GM10266 (cell line): ENCODE measurements at regions not wholly inside any gene's neighbourhood (a gene's known extent, or its start where the extent isn't known, plus 50 kb on each side); places are given as distances from the start of the nearest gene placed in this dataset.

Experiments used
- DNase-seq: peaks from one replicate; pipeline ENCODE4 v3.0.0; 2012; ENCODE audit errors: extremely low spot score
- CTCF ChIP-seq: IDR thresholded peaks from 2 replicates; pipeline ENCODE4 v1.5.1; 2012; ENCODE audit warnings: mild to moderate bottlenecking, low read depth; ENCODE audit not compliant: control insufficient read depth, insufficient read depth; ENCODE audit errors: missing control alignments

DNA sequence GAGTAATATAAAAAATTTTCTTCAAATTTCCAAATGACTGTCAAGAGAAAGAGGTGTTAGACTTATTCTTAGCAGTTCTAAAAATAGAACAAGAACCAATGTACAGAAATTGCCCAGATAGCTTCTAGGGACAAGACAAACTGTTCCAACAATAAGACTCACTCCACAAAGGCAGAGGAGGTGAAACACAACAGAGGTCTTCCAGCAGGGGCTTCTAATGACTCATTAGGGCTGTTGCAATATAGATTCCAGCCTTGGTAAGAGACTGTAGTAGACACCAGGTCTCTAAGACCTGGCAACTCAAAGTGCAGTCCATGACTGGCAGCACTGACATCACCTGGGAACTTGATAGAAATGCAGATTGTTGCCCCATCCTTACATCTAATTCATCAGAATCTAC is 134.6 kb upstream of the VLDLR start:
- no peak for DNase-seq
- no peak for TF ChIP-seq CTCF

DNA sequence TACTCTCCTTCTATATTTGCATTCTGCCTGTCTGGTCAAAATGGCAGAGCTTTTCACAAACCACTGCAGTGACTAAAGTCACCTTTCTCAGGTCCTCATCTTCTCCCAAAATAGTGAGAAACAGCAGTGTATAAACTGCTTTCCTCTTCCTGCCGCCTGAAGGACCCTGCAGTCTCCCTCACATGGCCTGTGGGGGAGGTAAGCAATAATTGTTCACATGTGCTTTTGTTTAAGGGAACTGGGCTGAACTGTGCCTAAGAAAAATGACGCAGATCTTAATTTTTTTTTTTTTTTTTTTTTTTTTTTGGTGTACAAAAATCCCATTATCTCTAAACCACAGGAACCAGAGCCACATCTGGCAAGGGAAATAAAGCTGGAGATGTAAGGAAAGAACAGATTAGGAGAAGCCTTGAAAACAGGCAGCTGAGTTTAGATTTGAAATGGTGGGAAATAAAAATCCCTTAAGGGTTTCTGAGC is 131.7 kb upstream of the VLDLR start:
- no peak for TF ChIP-seq CTCF
- DNase-seq = no peak

- TF ChIP-seq CTCF = no peak
- DNase-seq = no peak
Measured at GRCh38 chr9:2492161-2492560, 129.4 kb upstream of the VLDLR start.

- TF ChIP-seq CTCF = no peak
- DNase-seq = no peak
Measured at GRCh38 chr9:2493109-2493508, 128.5 kb upstream of the VLDLR start.

DNA sequence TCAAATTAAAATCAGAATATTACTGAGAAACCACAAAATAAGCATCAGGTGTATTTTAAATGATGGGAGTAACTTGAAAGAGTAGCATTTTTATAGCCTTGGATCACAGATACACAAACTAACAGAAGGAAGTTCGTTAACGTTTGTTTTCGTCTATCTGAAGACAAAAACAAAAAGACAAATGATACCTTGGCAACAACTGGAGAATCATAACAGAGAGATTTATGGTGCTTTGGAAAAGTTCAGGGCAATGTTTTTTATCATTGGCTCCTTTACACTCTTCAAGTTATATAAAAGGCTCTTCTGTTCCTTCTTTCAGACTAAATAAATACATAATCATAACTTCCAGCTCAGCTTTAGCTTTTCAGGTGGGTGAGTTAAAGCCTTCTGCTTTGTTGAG is 128.1 kb upstream of the VLDLR start:
- DNase-seq = no peak
- no peak for TF ChIP-seq CTCF

DNA sequence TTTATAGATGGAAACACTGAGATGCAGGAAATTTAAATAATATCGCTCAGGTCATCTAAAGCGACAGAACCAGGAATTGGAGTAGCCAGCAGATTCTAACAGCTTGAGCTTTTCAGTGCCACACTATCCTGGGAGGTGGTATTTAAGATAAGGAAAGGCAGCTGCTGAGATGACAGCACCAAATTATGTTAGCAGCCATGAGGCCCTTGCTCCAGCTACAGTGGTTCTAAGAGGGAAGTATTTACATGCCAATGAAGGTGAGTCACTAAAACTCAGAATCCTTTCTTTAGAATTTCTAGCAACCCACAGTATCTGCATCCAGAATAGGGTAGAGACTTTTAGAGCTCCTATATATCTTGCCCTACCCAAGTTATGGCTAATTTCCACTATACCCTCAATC is 127.0 kb upstream of the VLDLR start:
- TF ChIP-seq CTCF = no peak
- no peak for DNase-seq

DNA sequence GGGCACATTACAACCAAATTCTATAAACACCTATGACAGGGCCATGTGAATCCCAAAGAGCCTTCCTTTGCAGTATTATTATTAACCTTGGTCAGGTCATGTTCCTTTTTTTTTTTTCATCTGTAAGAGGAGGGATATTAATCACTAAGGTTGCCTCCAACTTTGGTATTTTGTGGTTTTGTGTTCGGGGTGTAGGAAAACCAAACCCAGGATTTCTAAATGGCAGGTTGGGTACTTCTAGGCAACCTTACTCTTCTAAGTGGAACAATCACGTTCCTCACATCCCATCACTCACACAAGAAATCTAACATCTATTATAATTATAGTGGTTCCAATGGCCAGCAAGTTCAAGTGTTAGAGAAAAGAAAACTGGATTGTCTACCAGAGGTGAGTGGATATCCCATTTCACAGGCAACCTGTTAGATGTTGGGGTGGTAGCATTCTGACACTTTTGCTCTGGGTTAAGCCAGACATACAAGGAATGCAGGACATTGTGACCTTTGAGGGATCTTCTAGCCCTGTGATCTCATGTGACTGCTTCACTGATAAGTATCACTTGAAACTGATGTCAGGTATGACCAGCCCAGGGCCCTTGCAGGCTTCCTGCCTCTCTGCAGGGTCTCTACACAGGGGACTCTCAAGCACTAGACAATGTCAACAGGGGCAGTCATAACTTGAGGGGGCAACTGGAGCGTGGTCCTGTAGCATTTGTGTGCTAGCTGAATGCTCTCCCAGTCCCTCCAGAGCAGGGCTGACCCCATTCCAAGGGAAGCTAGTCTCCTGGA is 126.2 kb upstream of the VLDLR start:
- DNase-seq = no peak
- no peak for TF ChIP-seq CTCF
